Hepatocyte (in vitro differentiated cells): ENCODE measurements at regions not wholly inside any gene's neighbourhood (a gene's known extent, or its start where the extent isn't known, plus 50 kb on each side); places are given as distances from the start of the nearest gene placed in this dataset.

Source experiments
- EZH2 ChIP-seq: fragments of 200-600 bp; sonication (generic); IDR thresholded peaks from 2 replicates; pipeline ENCODE4 v1.6.1; 2016; ENCODE audit warnings: antibody characterized with exemption, mild to moderate bottlenecking, borderline replicate concordance
- TF ChIP-seq, protein P1 (sequence below): fragments of 200-600 bp; sonication (generic); IDR thresholded peaks from 2 replicates; pipeline ENCODE4 v1.5.1; 2016; ENCODE audit warnings: antibody characterized with exemption, mild to moderate bottlenecking; ENCODE audit not compliant: poor library complexity

DNA sequence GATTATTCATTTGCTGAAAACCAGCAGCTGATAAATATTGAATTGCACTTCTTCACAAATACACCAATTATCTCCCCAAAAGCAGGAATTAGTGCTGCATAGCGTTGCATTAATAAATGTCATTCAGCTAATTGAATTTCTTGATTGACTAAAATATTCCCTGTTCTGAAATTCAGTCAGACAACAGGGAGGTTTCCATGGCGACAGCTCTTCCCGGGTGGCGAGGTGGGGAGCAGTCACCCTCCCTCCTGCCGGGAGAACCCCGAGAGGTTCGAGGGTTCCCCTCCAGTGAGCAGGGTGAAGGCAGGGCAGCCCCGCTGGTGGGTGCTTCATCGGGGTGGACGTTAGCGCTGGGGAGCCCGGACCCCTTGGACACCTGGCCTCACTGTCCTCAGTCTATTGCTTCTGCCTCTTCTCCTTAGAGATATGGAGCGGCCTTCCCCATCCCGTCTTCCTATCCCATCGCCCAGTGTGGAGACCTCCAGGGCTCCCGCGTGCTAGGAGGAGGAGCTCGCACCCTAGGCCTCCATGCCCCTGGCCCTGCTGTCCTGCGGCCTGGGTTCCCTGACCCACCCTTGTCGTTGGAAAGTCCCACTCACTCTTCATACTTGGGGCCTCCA is 983.5 kb downstream of the BRD1 start:
- TF ChIP-seq, protein P1, sequence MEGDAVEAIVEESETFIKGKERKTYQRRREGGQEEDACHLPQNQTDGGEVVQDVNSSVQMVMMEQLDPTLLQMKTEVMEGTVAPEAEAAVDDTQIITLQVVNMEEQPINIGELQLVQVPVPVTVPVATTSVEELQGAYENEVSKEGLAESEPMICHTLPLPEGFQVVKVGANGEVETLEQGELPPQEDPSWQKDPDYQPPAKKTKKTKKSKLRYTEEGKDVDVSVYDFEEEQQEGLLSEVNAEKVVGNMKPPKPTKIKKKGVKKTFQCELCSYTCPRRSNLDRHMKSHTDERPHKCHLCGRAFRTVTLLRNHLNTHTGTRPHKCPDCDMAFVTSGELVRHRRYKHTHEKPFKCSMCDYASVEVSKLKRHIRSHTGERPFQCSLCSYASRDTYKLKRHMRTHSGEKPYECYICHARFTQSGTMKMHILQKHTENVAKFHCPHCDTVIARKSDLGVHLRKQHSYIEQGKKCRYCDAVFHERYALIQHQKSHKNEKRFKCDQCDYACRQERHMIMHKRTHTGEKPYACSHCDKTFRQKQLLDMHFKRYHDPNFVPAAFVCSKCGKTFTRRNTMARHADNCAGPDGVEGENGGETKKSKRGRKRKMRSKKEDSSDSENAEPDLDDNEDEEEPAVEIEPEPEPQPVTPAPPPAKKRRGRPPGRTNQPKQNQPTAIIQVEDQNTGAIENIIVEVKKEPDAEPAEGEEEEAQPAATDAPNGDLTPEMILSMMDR, result no peak
- TF ChIP-seq EZH2, result no peak
